ENCODE measurements at regions not wholly inside any gene's neighbourhood (a gene's known extent, or its start where the extent isn't known, plus 50 kb on each side); places are given as distances from the start of the nearest gene placed in this dataset.

DNA sequence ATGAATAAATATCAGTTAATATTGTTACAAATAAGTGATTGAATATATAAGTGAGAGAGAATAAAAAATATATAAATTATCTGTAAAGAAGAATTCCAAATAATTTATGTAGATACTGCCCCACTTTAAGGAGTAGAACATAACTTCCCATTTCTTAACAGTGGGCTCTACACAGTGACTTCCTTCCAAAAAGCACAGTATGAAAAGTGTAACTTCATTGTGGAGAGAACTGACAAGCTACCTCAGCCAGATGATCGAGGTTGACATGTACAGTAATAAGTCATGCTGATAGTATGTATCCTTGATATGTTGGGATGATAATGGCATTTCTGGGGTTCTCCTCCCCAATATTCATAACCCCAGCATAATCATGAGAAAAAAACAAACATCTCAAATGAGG is 191.9 kb upstream of the FN1 start:
- H3K9me3 ChIP-seq (ENCODE audit: low read length) = 0 out of 2 replicates have a peak, but pooled peaks cover 4% of the 10 kb centered on the region
- H3K4me2 ChIP-seq (ENCODE audit: low read length) = no peak overlapping the region
- ATAC-seq (no peak), DNase-seq (no peak)
- ChIA-PET CTCF (no interaction called here), POLR2A (ENCODE audit: unreplicated experiment) (no interaction called here)
- TF ChIP-seq, protein P1, sequence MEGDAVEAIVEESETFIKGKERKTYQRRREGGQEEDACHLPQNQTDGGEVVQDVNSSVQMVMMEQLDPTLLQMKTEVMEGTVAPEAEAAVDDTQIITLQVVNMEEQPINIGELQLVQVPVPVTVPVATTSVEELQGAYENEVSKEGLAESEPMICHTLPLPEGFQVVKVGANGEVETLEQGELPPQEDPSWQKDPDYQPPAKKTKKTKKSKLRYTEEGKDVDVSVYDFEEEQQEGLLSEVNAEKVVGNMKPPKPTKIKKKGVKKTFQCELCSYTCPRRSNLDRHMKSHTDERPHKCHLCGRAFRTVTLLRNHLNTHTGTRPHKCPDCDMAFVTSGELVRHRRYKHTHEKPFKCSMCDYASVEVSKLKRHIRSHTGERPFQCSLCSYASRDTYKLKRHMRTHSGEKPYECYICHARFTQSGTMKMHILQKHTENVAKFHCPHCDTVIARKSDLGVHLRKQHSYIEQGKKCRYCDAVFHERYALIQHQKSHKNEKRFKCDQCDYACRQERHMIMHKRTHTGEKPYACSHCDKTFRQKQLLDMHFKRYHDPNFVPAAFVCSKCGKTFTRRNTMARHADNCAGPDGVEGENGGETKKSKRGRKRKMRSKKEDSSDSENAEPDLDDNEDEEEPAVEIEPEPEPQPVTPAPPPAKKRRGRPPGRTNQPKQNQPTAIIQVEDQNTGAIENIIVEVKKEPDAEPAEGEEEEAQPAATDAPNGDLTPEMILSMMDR (conservative IDR thresholded peaks at IDR 0.05; ENCODE audit: low read depth, low read length) = no peak
- no peak for TF ChIP-seq EZH2 (IDR thresholded peaks at IDR 0.05; ENCODE audit: low read length, unreplicated experiment)
- TF ChIP-seq EZH2phosphoT487 (IDR thresholded peaks at IDR 0.05; ENCODE audit: borderline replicate concordance, low read length) = no peak
- no peaks in the 10 kb centered on the region for H3F3A ChIP-seq (ENCODE audit: low read length, unreplicated experiment)
- no peaks in the 10 kb centered on the region for H3K9me2 ChIP-seq (replicated peaks; ENCODE audit: low read length)
- H3K36me3 ChIP-seq (ENCODE audit: low read depth, low read length) = no peaks in the 10 kb centered on the region
- no peaks in the 10 kb centered on the region for H4K20me1 ChIP-seq (ENCODE audit: low read length)
- no peak overlapping the region for H2AFZ ChIP-seq (ENCODE audit: low read length)
- H3K27me3 ChIP-seq (ENCODE audit: low read length) = no peaks in the 10 kb centered on the region
- intact Hi-C loops (cut with micrococcal nuclease) = no loop called here
- no peak overlapping the region for H3K27ac ChIP-seq (ENCODE audit: low read length)
- H3K4me1 ChIP-seq (ENCODE audit: insufficient read depth, low read length) = no peaks in the 10 kb centered on the region
- H3K4me3 ChIP-seq (ENCODE audit: low read length) = no peak overlapping the region
- no peak overlapping the region for H3K9ac ChIP-seq (ENCODE audit: low read length)
- no peaks in the 10 kb centered on the region for H3K79me2 ChIP-seq (ENCODE audit: low read length)
- no TSS peak for BruUV-seq (replicated peaks)

GRCh38 chr2:215626812-215627281 is 191.0 kb upstream of the FN1 start:
- Histone ChIP-seq H3K79me2 (ENCODE audit: low read length) (no peaks in the 10 kb centered on the region), H3K27ac (ENCODE audit: low read length) (no peak overlapping the region), H3F3A (ENCODE audit: low read length, unreplicated experiment) (no peaks in the 10 kb centered on the region), H4K20me1 (ENCODE audit: low read length) (no peaks in the 10 kb centered on the region), H3K9me3 (ENCODE audit: low read length) (0 out of 2 replicates have a peak, but pooled peaks cover 4% of the 10 kb centered on the region), H3K9ac (ENCODE audit: low read length) (no peak overlapping the region), H3K9me2 (replicated peaks; ENCODE audit: low read length) (no peaks in the 10 kb centered on the region), H3K4me3 (ENCODE audit: low read length) (no peak overlapping the region), H3K4me1 (ENCODE audit: insufficient read depth, low read length) (no peaks in the 10 kb centered on the region), H3K27me3 (ENCODE audit: low read length) (no peaks in the 10 kb centered on the region), H3K36me3 (ENCODE audit: low read depth, low read length) (no peaks in the 10 kb centered on the region), H2AFZ (ENCODE audit: low read length) (no peak overlapping the region), H3K4me2 (ENCODE audit: low read length) (no peak overlapping the region)
- TF ChIP-seq, protein P1 (conservative IDR thresholded peaks at IDR 0.05; ENCODE audit: low read depth, low read length) = no peak
- TF ChIP-seq EZH2phosphoT487 (IDR thresholded peaks at IDR 0.05; ENCODE audit: borderline replicate concordance, low read length) (no peak), EZH2 (IDR thresholded peaks at IDR 0.05; ENCODE audit: low read length, unreplicated experiment) (no peak)
- no peak for DNase-seq
- ATAC-seq = no peak
- intact Hi-C loops (cut with micrococcal nuclease) = no loop called here
- ChIA-PET CTCF (no interaction called here), POLR2A (ENCODE audit: unreplicated experiment) (no interaction called here)
- no TSS peak for BruUV-seq (replicated peaks)

DNA sequence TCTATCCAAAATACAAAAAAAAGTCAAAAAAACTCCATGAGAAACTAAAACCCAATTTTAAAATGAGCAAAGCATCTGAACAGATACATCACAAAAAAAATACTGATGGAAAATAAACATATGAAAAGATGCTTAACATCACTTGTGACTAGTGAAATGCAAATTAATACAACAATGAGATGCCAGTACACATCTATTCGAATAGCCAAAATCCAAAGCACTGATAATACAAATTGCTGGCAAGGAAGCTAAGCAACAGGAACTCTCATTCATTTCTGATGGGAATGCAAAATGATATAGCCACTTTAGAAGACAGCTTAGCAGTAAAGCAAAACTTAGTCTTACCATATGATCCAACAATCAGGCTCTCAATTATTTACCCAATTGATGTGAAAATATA is 190.2 kb upstream of the FN1 start:
- TF ChIP-seq, protein P1 (conservative IDR thresholded peaks at IDR 0.05; ENCODE audit: low read depth, low read length) = no peak
- TF ChIP-seq EZH2phosphoT487 (IDR thresholded peaks at IDR 0.05; ENCODE audit: borderline replicate concordance, low read length) (no peak), EZH2 (IDR thresholded peaks at IDR 0.05; ENCODE audit: low read length, unreplicated experiment) (no peak)
- no peak for ATAC-seq
- Histone ChIP-seq H3K9me2 (replicated peaks; ENCODE audit: low read length) (no peaks in the 10 kb centered on the region), H3K27me3 (ENCODE audit: low read length) (no peaks in the 10 kb centered on the region), H3F3A (ENCODE audit: low read length, unreplicated experiment) (no peaks in the 10 kb centered on the region), H4K20me1 (ENCODE audit: low read length) (no peaks in the 10 kb centered on the region), H3K4me3 (ENCODE audit: low read length) (no peak overlapping the region), H3K4me2 (ENCODE audit: low read length) (no peak overlapping the region), H3K9me3 (ENCODE audit: low read length) (0 out of 2 replicates have a peak, but pooled peaks cover 3% of the 10 kb centered on the region), H3K9ac (ENCODE audit: low read length) (no peak overlapping the region), H3K4me1 (ENCODE audit: insufficient read depth, low read length) (no peaks in the 10 kb centered on the region), H3K27ac (ENCODE audit: low read length) (no peak overlapping the region), H3K36me3 (ENCODE audit: low read depth, low read length) (no peaks in the 10 kb centered on the region), H2AFZ (ENCODE audit: low read length) (no peak overlapping the region), H3K79me2 (ENCODE audit: low read length) (no peaks in the 10 kb centered on the region)
- intact Hi-C loops (cut with micrococcal nuclease) = no loop called here
- DNase-seq = no peak
- ChIA-PET POLR2A (ENCODE audit: unreplicated experiment) (no interaction called here), CTCF (no interaction called here)
- BruUV-seq (replicated peaks) = no TSS peak
